ENCODE measurements at regions not wholly inside any gene's neighbourhood (a gene's known extent, or its start where the extent isn't known, plus 50 kb on each side); places are given as distances from the start of the nearest gene placed in this dataset.

DNA sequence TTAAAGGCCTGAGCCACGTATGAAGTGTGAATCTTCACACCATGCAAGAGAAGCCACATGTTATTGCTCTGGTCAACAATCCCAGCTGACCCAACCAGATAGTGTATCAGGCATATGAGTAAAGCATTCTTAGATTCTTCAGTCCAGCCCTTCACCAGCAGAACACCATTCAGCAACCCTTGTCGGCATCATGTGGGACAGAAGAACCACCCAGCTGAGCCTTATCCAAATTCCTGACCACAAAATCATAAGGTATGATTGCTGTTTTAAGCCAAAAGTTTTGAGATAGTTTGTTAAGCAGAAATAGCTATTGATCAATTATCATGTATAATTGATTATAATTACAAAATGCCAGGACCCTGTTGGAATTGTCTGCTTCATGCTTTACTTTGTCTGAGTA is 664.9 kb downstream of the VRK1 start:
- Mint-ChIP-seq H3K36me3 (peaks cover 26% of the 10 kb centered on the region), H3K27ac (no peak overlapping the region), H3K4me1 (peaks cover 25% of the 10 kb centered on the region), H3K9me3 (peaks cover 41% of the 10 kb centered on the region), H3K4me3 (no peak overlapping the region), H3K27me3 (ENCODE audit: low read depth) (peaks cover 26% of the 10 kb centered on the region)
- ATAC-seq (no peak), DNase-seq (ENCODE audit: low spot score) (no peak)
- CTCF ChIA-PET = no interaction called here
- TF ChIP-seq ZNF219 (CRISPR knock-in tag; IDR thresholded peaks at IDR 0.05; ENCODE audit: borderline replicate concordance) (no peak), RORB (CRISPR knock-in tag; IDR thresholded peaks at IDR 0.05) (no peak), CREM (CRISPR knock-in tag; IDR thresholded peaks at IDR 0.05) (no peak), NFE2L1 (CRISPR knock-in tag; IDR thresholded peaks at IDR 0.05) (no peak), ZNF416 (CRISPR knock-in tag; IDR thresholded peaks at IDR 0.05) (no peak), MXD4 (CRISPR knock-in tag; IDR thresholded peaks at IDR 0.05; ENCODE audit: borderline replicate concordance) (no peak), ATF1 (CRISPR knock-in tag; IDR thresholded peaks at IDR 0.05) (no peak), IRF2 (CRISPR knock-in tag; IDR thresholded peaks at IDR 0.05; ENCODE audit: borderline replicate concordance, low read depth) (no peak)
- POLR2A ChIA-PET = no interaction called here

DNA sequence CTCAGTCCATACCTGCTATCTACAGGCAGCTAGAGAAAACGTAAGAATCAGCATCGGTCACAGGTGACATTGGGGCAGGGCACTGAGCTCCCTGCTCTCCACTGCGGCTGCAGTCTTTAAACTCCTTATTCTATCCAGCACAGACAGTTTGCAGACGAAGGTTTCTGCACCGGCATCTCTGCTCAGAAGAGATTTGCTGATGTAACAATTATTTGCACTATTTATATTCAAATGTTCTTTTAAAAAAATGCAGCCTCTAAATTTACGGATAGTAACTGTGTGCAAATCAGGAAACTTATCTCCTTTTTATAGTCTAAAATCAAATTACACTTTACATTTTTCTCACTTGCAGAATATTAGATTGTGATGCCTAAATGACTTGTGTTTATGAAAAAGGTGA is 671.0 kb downstream of the VRK1 start:
- TF ChIP-seq NFYB (CRISPR knock-in tag; conservative IDR thresholded peaks at IDR 0.05; ENCODE audit: low read depth) (no peak), SP1 (CRISPR knock-in tag; conservative IDR thresholded peaks at IDR 0.05) (no peak), ESRRA (CRISPR knock-in tag; IDR thresholded peaks at IDR 0.05; ENCODE audit: borderline replicate concordance) (no peak), GTF2I (CRISPR knock-in tag; conservative IDR thresholded peaks at IDR 0.05) (no peak), NR1H2 (CRISPR knock-in tag; IDR thresholded peaks at IDR 0.05) (no peak), HMGA2 (CRISPR knock-in tag; IDR thresholded peaks at IDR 0.05) (no peak), JUN (CRISPR knock-in tag; IDR thresholded peaks at IDR 0.05) (no peak), ZNF219 (CRISPR knock-in tag; IDR thresholded peaks at IDR 0.05; ENCODE audit: borderline replicate concordance) (no peak), MXD4 (CRISPR knock-in tag; IDR thresholded peaks at IDR 0.05; ENCODE audit: borderline replicate concordance) (no peak), ZNF232 (CRISPR knock-in tag; IDR thresholded peaks at IDR 0.05) (no peak), FOXK1 (CRISPR knock-in tag; IDR thresholded peaks at IDR 0.05) (no peak), EMX1 (CRISPR knock-in tag; IDR thresholded peaks at IDR 0.05) (no peak), ZNF423 (CRISPR knock-in tag; IDR thresholded peaks at IDR 0.05) (no peak)
- TF ChIP-seq, protein P1, sequence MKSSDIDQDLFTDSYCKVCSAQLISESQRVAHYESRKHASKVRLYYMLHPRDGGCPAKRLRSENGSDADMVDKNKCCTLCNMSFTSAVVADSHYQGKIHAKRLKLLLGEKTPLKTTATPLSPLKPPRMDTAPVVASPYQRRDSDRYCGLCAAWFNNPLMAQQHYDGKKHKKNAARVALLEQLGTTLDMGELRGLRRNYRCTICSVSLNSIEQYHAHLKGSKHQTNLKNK (CRISPR knock-in tag; IDR thresholded peaks at IDR 0.05) = no peak
- TF ChIP-seq, protein P2, sequence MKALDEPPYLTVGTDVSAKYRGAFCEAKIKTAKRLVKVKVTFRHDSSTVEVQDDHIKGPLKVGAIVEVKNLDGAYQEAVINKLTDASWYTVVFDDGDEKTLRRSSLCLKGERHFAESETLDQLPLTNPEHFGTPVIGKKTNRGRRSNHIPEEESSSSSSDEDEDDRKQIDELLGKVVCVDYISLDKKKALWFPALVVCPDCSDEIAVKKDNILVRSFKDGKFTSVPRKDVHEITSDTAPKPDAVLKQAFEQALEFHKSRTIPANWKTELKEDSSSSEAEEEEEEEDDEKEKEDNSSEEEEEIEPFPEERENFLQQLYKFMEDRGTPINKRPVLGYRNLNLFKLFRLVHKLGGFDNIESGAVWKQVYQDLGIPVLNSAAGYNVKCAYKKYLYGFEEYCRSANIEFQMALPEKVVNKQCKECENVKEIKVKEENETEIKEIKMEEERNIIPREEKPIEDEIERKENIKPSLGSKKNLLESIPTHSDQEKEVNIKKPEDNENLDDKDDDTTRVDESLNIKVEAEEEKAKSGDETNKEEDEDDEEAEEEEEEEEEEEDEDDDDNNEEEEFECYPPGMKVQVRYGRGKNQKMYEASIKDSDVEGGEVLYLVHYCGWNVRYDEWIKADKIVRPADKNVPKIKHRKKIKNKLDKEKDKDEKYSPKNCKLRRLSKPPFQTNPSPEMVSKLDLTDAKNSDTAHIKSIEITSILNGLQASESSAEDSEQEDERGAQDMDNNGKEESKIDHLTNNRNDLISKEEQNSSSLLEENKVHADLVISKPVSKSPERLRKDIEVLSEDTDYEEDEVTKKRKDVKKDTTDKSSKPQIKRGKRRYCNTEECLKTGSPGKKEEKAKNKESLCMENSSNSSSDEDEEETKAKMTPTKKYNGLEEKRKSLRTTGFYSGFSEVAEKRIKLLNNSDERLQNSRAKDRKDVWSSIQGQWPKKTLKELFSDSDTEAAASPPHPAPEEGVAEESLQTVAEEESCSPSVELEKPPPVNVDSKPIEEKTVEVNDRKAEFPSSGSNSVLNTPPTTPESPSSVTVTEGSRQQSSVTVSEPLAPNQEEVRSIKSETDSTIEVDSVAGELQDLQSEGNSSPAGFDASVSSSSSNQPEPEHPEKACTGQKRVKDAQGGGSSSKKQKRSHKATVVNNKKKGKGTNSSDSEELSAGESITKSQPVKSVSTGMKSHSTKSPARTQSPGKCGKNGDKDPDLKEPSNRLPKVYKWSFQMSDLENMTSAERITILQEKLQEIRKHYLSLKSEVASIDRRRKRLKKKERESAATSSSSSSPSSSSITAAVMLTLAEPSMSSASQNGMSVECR (CRISPR knock-in tag; IDR thresholded peaks at IDR 0.05; ENCODE audit: borderline replicate concordance) = no peak
- TF ChIP-seq, protein P3, sequence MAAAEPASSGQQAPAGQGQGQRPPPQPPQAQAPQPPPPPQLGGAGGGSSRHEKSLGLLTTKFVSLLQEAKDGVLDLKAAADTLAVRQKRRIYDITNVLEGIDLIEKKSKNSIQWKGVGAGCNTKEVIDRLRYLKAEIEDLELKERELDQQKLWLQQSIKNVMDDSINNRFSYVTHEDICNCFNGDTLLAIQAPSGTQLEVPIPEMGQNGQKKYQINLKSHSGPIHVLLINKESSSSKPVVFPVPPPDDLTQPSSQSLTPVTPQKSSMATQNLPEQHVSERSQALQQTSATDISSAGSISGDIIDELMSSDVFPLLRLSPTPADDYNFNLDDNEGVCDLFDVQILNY (CRISPR knock-in tag; IDR thresholded peaks at IDR 0.05) = no peak
- Mint-ChIP-seq H3K27me3 (ENCODE audit: low read depth) (0 out of 2 replicates have a peak, but pooled peaks cover 2% of the 10 kb centered on the region), H3K4me1 (peaks cover 31% of the 10 kb centered on the region), H3K4me3 (no peak overlapping the region), H3K9me3 (peaks cover 22% of the 10 kb centered on the region), H3K36me3 (peaks cover 3% of the 10 kb centered on the region), H3K27ac (no peak overlapping the region)
- POLR2A ChIA-PET = interaction anchor here (1.0 kb wide), 1 partner anchor 10 kb away, joined by 3 read pairs; no protein-coding TSS in a partner anchor
- ATAC-seq (no peak), DNase-seq (ENCODE audit: low spot score) (no peak)
- CTCF ChIA-PET = no interaction called here

Measured in WTC11 (cell line).